DOHH2 (cell line): ENCODE measurements at regions not wholly inside any gene's neighbourhood (a gene's known extent, or its start where the extent isn't known, plus 50 kb on each side); places are given as distances from the start of the nearest gene placed in this dataset.

Experiments used
- CTCF ChIP-seq: fragments of 200-600 bp; sonication (generic); IDR thresholded peaks from one replicate; pipeline ENCODE4 v1.5.1; 2014; ENCODE audit warnings: antibody characterized with exemption, mild to moderate bottlenecking, low read depth, low read length; ENCODE audit not compliant: poor library complexity, severe bottlenecking
- EZH2phosphoT487 ChIP-seq: fragments of 200-600 bp; sonication (generic); IDR thresholded peaks from 2 replicates; pipeline ENCODE4 v1.6.1; 2017; ENCODE audit warnings: borderline replicate concordance, mild to moderate bottlenecking, antibody characterized with exemption, low read length, moderate library complexity, mixed read lengths

GRCh38 chr7:66542528-66543269 is 86.0 kb upstream of the KCTD7 start:
- TF ChIP-seq CTCF (no peak), EZH2phosphoT487 (no peak)
